ENCODE measurements at regions not wholly inside any gene's neighbourhood (a gene's known extent, or its start where the extent isn't known, plus 50 kb on each side); places are given as distances from the start of the nearest gene placed in this dataset.
"Not testable (repeated sequence)": the region's sequence is repeated elsewhere in the genome, so short reads cannot be mapped to it uniquely, and the experiment has no call there.

GRCh38 chr2:39968037-39968436 lies 189.0 kb upstream of the THUMPD2 start:
- H3K4me1 ChIP-seq (ENCODE audit: control insufficient read depth, extremely low read depth, insufficient read depth, low read length) = no peaks in the 10 kb centered on the region
- no peak overlapping the region for H3K4me2 ChIP-seq (ENCODE audit: extremely low read depth, insufficient read depth, low read length)
- H2AFZ ChIP-seq (ENCODE audit: low read length) = no peak overlapping the region
- no peaks in the 10 kb centered on the region for H3K36me3 ChIP-seq (ENCODE audit: control insufficient read depth, insufficient read depth, low read length)
- H3K27me3 ChIP-seq (ENCODE audit: control insufficient read depth, insufficient read depth, low read length) = no peaks in the 10 kb centered on the region
- H3K9ac ChIP-seq (ENCODE audit: insufficient read depth, low read length) = no peak overlapping the region
- H4K20me1 ChIP-seq (ENCODE audit: control insufficient read depth, extremely low read depth, insufficient read depth, low read length) = no peaks in the 10 kb centered on the region
- no peak overlapping the region for H3K4me3 ChIP-seq (replicated peaks in 1 of 4; ENCODE audit: control extremely low read depth in 1 of 4, insufficient read depth in 1 of 4, low read depth in 3 of 4, low read length in 4 of 4)
- H3K9me3 ChIP-seq (ENCODE audit: control insufficient read depth, insufficient read depth, low read depth, low read length) = no peaks in the 10 kb centered on the region
- no peak for TF ChIP-seq EZH2 (IDR thresholded peaks at IDR 0.05; ENCODE audit: low read length, missing control alignments)
- TF ChIP-seq CTCF (conservative IDR thresholded peaks at IDR 0.05 in 1 of 2, IDR thresholded peaks at IDR 0.05 in 1 of 2; ENCODE audit: low read depth in 1 of 2, low read length in 2 of 2) = no peak
- no peak for DNase-seq (ENCODE audit: low read depth in 2 of 2)
- no peaks in the 10 kb centered on the region for H3K79me2 ChIP-seq (ENCODE audit: control insufficient read depth, insufficient read depth, low read length)
- H3K27ac ChIP-seq (ENCODE audit: insufficient read depth, low read length) = no peak overlapping the region

- H2AFZ ChIP-seq (ENCODE audit: low read length); H4K20me1 ChIP-seq (ENCODE audit: control insufficient read depth, extremely low read depth, insufficient read depth, low read length); H3K4me1 ChIP-seq (ENCODE audit: control insufficient read depth, extremely low read depth, insufficient read depth, low read length); H3K9ac ChIP-seq (ENCODE audit: insufficient read depth, low read length); H3K79me2 ChIP-seq (ENCODE audit: control insufficient read depth, insufficient read depth, low read length); H3K27me3 ChIP-seq (ENCODE audit: control insufficient read depth, insufficient read depth, low read length); H3K27ac ChIP-seq (ENCODE audit: insufficient read depth, low read length); H3K9me3 ChIP-seq (ENCODE audit: control insufficient read depth, insufficient read depth, low read depth, low read length); H3K36me3 ChIP-seq (ENCODE audit: control insufficient read depth, insufficient read depth, low read length); H3K4me3 ChIP-seq (replicated peaks in 1 of 4; ENCODE audit: control extremely low read depth in 1 of 4, insufficient read depth in 1 of 4, low read depth in 3 of 4, low read length in 4 of 4); H3K4me2 ChIP-seq (ENCODE audit: extremely low read depth, insufficient read depth, low read length): not testable (repeated sequence)
- peak in 1 of 2 donors; percentile 17 for DNase-seq (ENCODE audit: low read depth in 2 of 2)
Observed at GRCh38 chr2:39960681-39961080, 181.6 kb upstream of the THUMPD2 start.

GRCh38 chr2:39954346-39954745 lies 175.3 kb upstream of the THUMPD2 start:
- H3K27me3 ChIP-seq (ENCODE audit: control insufficient read depth, insufficient read depth, low read length) = no peaks in the 10 kb centered on the region
- H4K20me1 ChIP-seq (ENCODE audit: control insufficient read depth, extremely low read depth, insufficient read depth, low read length) = no peaks in the 10 kb centered on the region
- no peaks in the 10 kb centered on the region for H3K4me1 ChIP-seq (ENCODE audit: control insufficient read depth, extremely low read depth, insufficient read depth, low read length)
- H2AFZ ChIP-seq (ENCODE audit: low read length) = no peak overlapping the region
- H3K79me2 ChIP-seq (ENCODE audit: control insufficient read depth, insufficient read depth, low read length) = no peaks in the 10 kb centered on the region
- H3K4me3 ChIP-seq (replicated peaks in 1 of 4; ENCODE audit: control extremely low read depth in 1 of 4, insufficient read depth in 1 of 4, low read depth in 3 of 4, low read length in 4 of 4) = no peak overlapping the region
- no peak overlapping the region for H3K4me2 ChIP-seq (ENCODE audit: extremely low read depth, insufficient read depth, low read length)
- no peaks in the 10 kb centered on the region for H3K36me3 ChIP-seq (ENCODE audit: control insufficient read depth, insufficient read depth, low read length)
- H3K27ac ChIP-seq (ENCODE audit: insufficient read depth, low read length) = no peak overlapping the region
- peak in 1 of 2 donors; percentile 75 for DNase-seq (ENCODE audit: low read depth in 2 of 2)
- H3K9ac ChIP-seq (ENCODE audit: insufficient read depth, low read length) = no peak overlapping the region
- TF ChIP-seq CTCF (conservative IDR thresholded peaks at IDR 0.05 in 1 of 2, IDR thresholded peaks at IDR 0.05 in 1 of 2; ENCODE audit: low read depth in 1 of 2, low read length in 2 of 2) (no peak), EZH2 (IDR thresholded peaks at IDR 0.05; ENCODE audit: low read length, missing control alignments) (no peak)
- no peaks in the 10 kb centered on the region for H3K9me3 ChIP-seq (ENCODE audit: control insufficient read depth, insufficient read depth, low read depth, low read length)

All from fibroblast of lung (primary cell).